T-helper 2 cell treated with Interferon-gamma antibody and Interleukin-4, amounts not matched to agents 100 ng/mL and 5 ng/mL, for 36 hours (primary cell): ENCODE measurements at regions not wholly inside any gene's neighbourhood (a gene's known extent, or its start where the extent isn't known, plus 50 kb on each side); places are given as distances from the start of the nearest gene placed in this dataset.
"Not testable (repeated sequence)": the region's sequence is repeated elsewhere in the genome, so short reads cannot be mapped to it uniquely, and the experiment has no call there.

ENCODE experiments used
- intact Hi-C: fragments of 100-400 bp; cut with micrococcal nuclease; formaldehyde crosslinking; loops from one replicate; pipeline ENCODE4 v1.15.1; 2023

- intact Hi-C loops, result no loop called here
Observed at GRCh38 chr16:87141402-87141801, 175.8 kb downstream of the C16orf95 start.

GRCh38 chr16:87143661-87144121 lies 173.5 kb downstream of the C16orf95 start:
- intact Hi-C loops, result no loop called here

- intact Hi-C loops, result no loop called here
Observed at GRCh38 chr16:87144232-87144631, 173.0 kb downstream of the C16orf95 start.

GRCh38 chr16:87145181-87146176 lies 171.7 kb downstream of the C16orf95 start:
- intact Hi-C loops, result no loop called here

GRCh38 chr16:87146676-87147075 lies 170.5 kb downstream of the C16orf95 start:
- intact Hi-C loops, result no loop called here

GRCh38 chr16:87149051-87149450 lies 168.1 kb downstream of the C16orf95 start:
- intact Hi-C loops, result no loop called here

- intact Hi-C loops, result no loop called here
Observed at GRCh38 chr16:87150262-87150661, 166.9 kb downstream of the C16orf95 start.

GRCh38 chr16:87150681-87151280 lies 166.4 kb downstream of the C16orf95 start:
- intact Hi-C loops, result no loop called here

- intact Hi-C loops, result no loop called here
Observed at GRCh38 chr16:87152221-87152755, 164.9 kb downstream of the C16orf95 start.

- intact Hi-C loops, result no loop called here
Observed at GRCh38 chr16:87153326-87153725, 163.9 kb downstream of the C16orf95 start.

GRCh38 chr16:87155315-87155714 lies 161.9 kb downstream of the C16orf95 start:
- intact Hi-C loops, result not testable (repeated sequence)

- intact Hi-C loops, result no loop called here
Observed at GRCh38 chr16:87156195-87156594, 161.0 kb downstream of the C16orf95 start.

GRCh38 chr16:87160234-87160636 lies 157.0 kb downstream of the C16orf95 start:
- intact Hi-C loops, result no loop called here

- intact Hi-C loops, result no loop called here
Observed at GRCh38 chr16:87160701-87161337, 156.4 kb downstream of the C16orf95 start.

GRCh38 chr16:87161410-87161809 lies 155.8 kb downstream of the C16orf95 start:
- intact Hi-C loops, result not testable (repeated sequence)

GRCh38 chr16:87161822-87162676 lies 155.1 kb downstream of the C16orf95 start:
- intact Hi-C loops, result no loop called here

GRCh38 chr16:87162799-87163198 lies 154.4 kb downstream of the C16orf95 start:
- intact Hi-C loops, result not testable (repeated sequence)

GRCh38 chr16:87163637-87164036 lies 153.6 kb downstream of the C16orf95 start:
- intact Hi-C loops, result no loop called here

- intact Hi-C loops, result no loop called here
Observed at GRCh38 chr16:87165151-87165550, 152.0 kb downstream of the C16orf95 start.

- intact Hi-C loops, result no loop called here
Observed at GRCh38 chr16:87165885-87166284, 151.3 kb downstream of the C16orf95 start.

GRCh38 chr16:87166321-87166720 lies 150.9 kb downstream of the C16orf95 start:
- intact Hi-C loops, result no loop called here
